ENCODE measurements at regions not wholly inside any gene's neighbourhood (a gene's known extent, or its start where the extent isn't known, plus 50 kb on each side); places are given as distances from the start of the nearest gene placed in this dataset.

- no peak overlapping the region for H3K4me2 ChIP-seq (ENCODE audit: insufficient read depth, low read length)
- no peaks in the 10 kb centered on the region for H3K79me2 ChIP-seq (ENCODE audit: insufficient read depth, low read length)
- H3K36me3 ChIP-seq (ENCODE audit: insufficient read depth, low read length), result no peaks in the 10 kb centered on the region
- no peak overlapping the region for H3K27ac ChIP-seq (ENCODE audit: low read depth, low read length)
- H3K9me3 ChIP-seq (ENCODE audit: low read depth, low read length), result no peaks in the 10 kb centered on the region
- no peak overlapping the region for H3K4me3 ChIP-seq (ENCODE audit: insufficient read depth, low read length)
- H3K4me1 ChIP-seq (ENCODE audit: insufficient read depth, low read length), result no peaks in the 10 kb centered on the region
- no peak for DNase-seq (ENCODE audit: insufficient read length, low spot score, missing footprints)
- no peaks in the 10 kb centered on the region for H3K27me3 ChIP-seq (ENCODE audit: insufficient read depth, low read length)
- no peaks in the 10 kb centered on the region for H4K20me1 ChIP-seq (ENCODE audit: insufficient read depth, low read length)
- TF ChIP-seq CTCF (IDR thresholded peaks at IDR 0.05; ENCODE audit: extremely low read depth, low read depth, low read length), result no peak
- no peak overlapping the region for H2AFZ ChIP-seq (ENCODE audit: low read length)
These were observed 203.9 kb downstream of the MYRFL start for GRCh38 chr12:70028918-70029317.

GRCh38 chr12:70031046-70031445 lies 206.0 kb downstream of the MYRFL start:
- no peak for TF ChIP-seq CTCF (IDR thresholded peaks at IDR 0.05; ENCODE audit: extremely low read depth, low read depth, low read length)
- Histone ChIP-seq H2AFZ (ENCODE audit: low read length) (no peak overlapping the region), H4K20me1 (ENCODE audit: insufficient read depth, low read length) (no peaks in the 10 kb centered on the region), H3K4me3 (ENCODE audit: insufficient read depth, low read length) (no peak overlapping the region), H3K79me2 (ENCODE audit: insufficient read depth, low read length) (no peaks in the 10 kb centered on the region), H3K27ac (ENCODE audit: low read depth, low read length) (no peak overlapping the region), H3K4me2 (ENCODE audit: insufficient read depth, low read length) (no peak overlapping the region), H3K9me3 (ENCODE audit: low read depth, low read length) (no peaks in the 10 kb centered on the region), H3K36me3 (ENCODE audit: insufficient read depth, low read length) (no peaks in the 10 kb centered on the region), H3K4me1 (ENCODE audit: insufficient read depth, low read length) (no peaks in the 10 kb centered on the region), H3K27me3 (ENCODE audit: insufficient read depth, low read length) (no peaks in the 10 kb centered on the region)
- DNase-seq (ENCODE audit: insufficient read length, low spot score, missing footprints), result no peak

- no peak overlapping the region for H3K4me3 ChIP-seq (ENCODE audit: insufficient read depth, low read length)
- no peak for DNase-seq (ENCODE audit: insufficient read length, low spot score, missing footprints)
- H3K9me3 ChIP-seq (ENCODE audit: low read depth, low read length), result no peaks in the 10 kb centered on the region
- H3K4me2 ChIP-seq (ENCODE audit: insufficient read depth, low read length), result no peak overlapping the region
- H4K20me1 ChIP-seq (ENCODE audit: insufficient read depth, low read length), result no peaks in the 10 kb centered on the region
- H3K27ac ChIP-seq (ENCODE audit: low read depth, low read length), result no peak overlapping the region
- H3K36me3 ChIP-seq (ENCODE audit: insufficient read depth, low read length), result no peaks in the 10 kb centered on the region
- no peak for TF ChIP-seq CTCF (IDR thresholded peaks at IDR 0.05; ENCODE audit: extremely low read depth, low read depth, low read length)
- no peaks in the 10 kb centered on the region for H3K4me1 ChIP-seq (ENCODE audit: insufficient read depth, low read length)
- no peaks in the 10 kb centered on the region for H3K79me2 ChIP-seq (ENCODE audit: insufficient read depth, low read length)
- no peaks in the 10 kb centered on the region for H3K27me3 ChIP-seq (ENCODE audit: insufficient read depth, low read length)
- H2AFZ ChIP-seq (ENCODE audit: low read length), result no peak overlapping the region
These were observed 207.0 kb downstream of the MYRFL start for GRCh38 chr12:70032076-70032475.

DNA sequence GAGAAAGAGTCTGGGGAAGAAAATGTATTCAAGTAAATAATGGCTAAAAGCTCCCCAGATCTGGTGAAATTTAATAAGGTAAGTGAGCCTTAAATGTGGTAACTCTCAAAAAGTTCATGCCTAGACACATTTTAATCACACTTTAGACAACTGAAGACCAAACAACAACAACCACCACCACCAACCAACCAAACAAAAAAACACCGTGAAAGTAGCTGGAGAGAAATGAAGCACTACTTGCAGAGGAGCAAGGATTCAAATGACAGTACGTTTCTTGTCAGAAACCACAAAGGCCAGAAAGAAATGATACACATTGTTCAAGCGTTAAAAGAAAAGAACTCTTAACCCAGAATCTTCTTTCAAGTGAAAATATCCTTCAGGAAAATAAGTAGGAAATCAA lies 208.3 kb downstream of the MYRFL start:
- H3K36me3 ChIP-seq (ENCODE audit: insufficient read depth, low read length), result no peaks in the 10 kb centered on the region

More for the DNA sequence above, 208.3 kb downstream of the MYRFL start:
- no peak for DNase-seq (ENCODE audit: insufficient read length, low spot score, missing footprints)
- Histone ChIP-seq H3K79me2 (ENCODE audit: insufficient read depth, low read length) (no peaks in the 10 kb centered on the region), H3K27me3 (ENCODE audit: insufficient read depth, low read length) (no peaks in the 10 kb centered on the region), H3K4me1 (ENCODE audit: insufficient read depth, low read length) (no peaks in the 10 kb centered on the region), H3K4me2 (ENCODE audit: insufficient read depth, low read length) (no peak overlapping the region), H4K20me1 (ENCODE audit: insufficient read depth, low read length) (no peaks in the 10 kb centered on the region), H3K27ac (ENCODE audit: low read depth, low read length) (no peak overlapping the region), H3K4me3 (ENCODE audit: insufficient read depth, low read length) (no peak overlapping the region), H3K9me3 (ENCODE audit: low read depth, low read length) (no peaks in the 10 kb centered on the region), H2AFZ (ENCODE audit: low read length) (no peak overlapping the region)
- no peak for TF ChIP-seq CTCF (IDR thresholded peaks at IDR 0.05; ENCODE audit: extremely low read depth, low read depth, low read length)
